ENCODE measurements at regions not wholly inside any gene's neighbourhood (a gene's known extent, or its start where the extent isn't known, plus 50 kb on each side); places are given as distances from the start of the nearest gene placed in this dataset.

GRCh38 chr10:111836064-111836463 is 347.5 kb downstream of the GPAM start:
- Histone ChIP-seq H3K14ac (replicated peaks; ENCODE audit: low read depth, low read length) (no peak overlapping the region), H4K91ac (ENCODE audit: insufficient read depth, low read depth, low read length) (no peak overlapping the region), H3K36me3 (ENCODE audit: control insufficient read depth, insufficient read depth, low read length) (no peaks in the 10 kb centered on the region), H2BK20ac (ENCODE audit: low read depth, low read length) (no peak overlapping the region), H3K4me1 (ENCODE audit: control insufficient read depth, insufficient read depth, low read length) (no peaks in the 10 kb centered on the region), H4K8ac (ENCODE audit: low read depth in 2 of 2, low read length in 2 of 2) (no peak overlapping the region), H3K9ac (ENCODE audit: low read depth, low read length) (no peak overlapping the region), H3K18ac (ENCODE audit: low read depth, low read length) (no peak overlapping the region), H3K23ac (ENCODE audit: low read depth, low read length) (no peak overlapping the region), H3K56ac (ENCODE audit: extremely low read depth, insufficient read depth, low read length) (no peak overlapping the region), H3K4me2 (ENCODE audit: low read depth, low read length) (no peak overlapping the region), H3K9me3 (ENCODE audit: control insufficient read depth, insufficient read depth, low read length) (peaks cover 16% of the 10 kb centered on the region), H3K27me3 (ENCODE audit: control insufficient read depth, insufficient read depth, low read length) (no peaks in the 10 kb centered on the region), H3K9me1 (ENCODE audit: insufficient read depth, low read length) (no peaks in the 10 kb centered on the region), H2AFZ (replicated peaks; ENCODE audit: low read length, poor library complexity) (no peak overlapping the region), H2BK120ac (ENCODE audit: low read depth, low read length) (no peak overlapping the region), H2BK15ac (ENCODE audit: low read depth, low read length) (no peak overlapping the region), H2BK5ac (ENCODE audit: low read depth, low read length, poor library complexity, severe bottlenecking) (no peak overlapping the region), H2AK5ac (ENCODE audit: low read depth, low read length) (no peak overlapping the region), H3K4ac (ENCODE audit: low read depth, low read length) (no peak overlapping the region), H3K4me3 (ENCODE audit: insufficient read depth, low read depth, low read length) (no peak overlapping the region), H3K79me1 (ENCODE audit: low read depth in 1 of 2, low read length in 2 of 2) (no peaks in the 10 kb centered on the region), H4K5ac (ENCODE audit: low read depth, low read length) (no peak overlapping the region), H4K20me1 (ENCODE audit: insufficient read depth, low read length) (no peaks in the 10 kb centered on the region), H2AK9ac (replicated peaks; ENCODE audit: low read depth, low read length, poor library complexity) (no peak overlapping the region), H3K27ac (ENCODE audit: insufficient read depth, low read length) (no peak overlapping the region)
- no CpG with 5 or more reads among the region's 1 CpG for WGBS, 2 experiments (ENCODE audit: extremely low coverage in 2 of 2, insufficient read length in 1 of 2)
- DNase-seq (no peak), ATAC-seq (ENCODE audit: low read depth) (no peak)
- BruUV-seq (replicated peaks): no TSS peak
- dilution Hi-C loops (cut with HindIII; ENCODE audit: low sequenced_read_pairs, unreplicated experiment) (no loop called here), in situ Hi-C loops (cut with MboI; ENCODE audit: low sequenced_read_pairs) (no loop called here), intact Hi-C loops (cut with micrococcal nuclease) (no loop called here)
- POLR2A ChIA-PET (ENCODE audit: unreplicated experiment): no interaction called here
- TF ChIP-seq RFX5 (IDR thresholded peaks at IDR 0.05; ENCODE audit: low read depth, low read length) (no peak), RAD21 (IDR thresholded peaks at IDR 0.05; ENCODE audit: low read length) (no peak), CTCF (conservative IDR thresholded peaks at IDR 0.05; ENCODE audit: low read depth, low read length) (no peak), BHLHE40 (IDR thresholded peaks at IDR 0.05; ENCODE audit: low read depth, low read length) (no peak), MAZ (IDR thresholded peaks at IDR 0.05; ENCODE audit: borderline replicate concordance, low read depth, low read length) (no peak), POLR2A (IDR thresholded peaks at IDR 0.05; ENCODE audit: low read depth, low read length) (no peak), FOS (IDR thresholded peaks at IDR 0.05; ENCODE audit: low read depth, low read length) (no peak), MAFK (IDR thresholded peaks at IDR 0.05; ENCODE audit: low read depth, low read length) (no peak), MXI1 (IDR thresholded peaks at IDR 0.05; ENCODE audit: borderline replicate concordance, low read depth, low read length) (no peak), RCOR1 (IDR thresholded peaks at IDR 0.05; ENCODE audit: insufficient replicate concordance, low read length) (no peak), CEBPB (IDR thresholded peaks at IDR 0.05; ENCODE audit: low read depth, low read length) (no peak), NFE2L2 (IDR thresholded peaks at IDR 0.05; ENCODE audit: low read depth, low read length) (no peak), CHD1 (IDR thresholded peaks at IDR 0.05; ENCODE audit: low read depth, low read length) (no peak), SMC3 (IDR thresholded peaks at IDR 0.05; ENCODE audit: low read depth, low read length) (no peak), USF2 (IDR thresholded peaks at IDR 0.05; ENCODE audit: low read depth, low read length) (no peak), ELK1 (IDR thresholded peaks at IDR 0.05; ENCODE audit: borderline replicate concordance, low read depth, low read length) (no peak)
- CTCF ChIA-PET: no interaction called here
